HEK293 (cell line): ENCODE measurements at regions not wholly inside any gene's neighbourhood (a gene's known extent, or its start where the extent isn't known, plus 50 kb on each side); places are given as distances from the start of the nearest gene placed in this dataset.

Experiments
- CTCF ChIA-PET: fragments of 350-600 bp; formaldehyde crosslinking; extraction: SDS; loops from one replicate; lab custom pipeline; 2021; ENCODE audit warnings: antibody characterized with exemption; lab: Yijun Ruan, JAX
- POLR2A ChIA-PET: fragments of 300-600 bp; formaldehyde crosslinking; extraction: SDS; loops from one replicate; lab custom pipeline; 2020; ENCODE audit warnings: antibody characterized with exemption, inconsistent platforms; lab: Yijun Ruan, JAX
- H3K27ac ChIP-seq: fragments of 200-500 bp; sonication (Bioruptor generic); 2 replicates; pipeline ENCODE4 v1.5.1; 2014; ENCODE audit warnings: low read depth, low read length, control low read depth, inconsistent platforms; ENCODE audit errors: extremely low read depth
- H3K36me3 ChIP-seq, 2 experiments: fragments of 200-500 bp in 1 of 2; sonication (Bioruptor generic) in 1 of 2; 1 replicate in 1 of 2; 2 replicates in 1 of 2; pipeline ENCODE4 v1.5.1; 2014 to 2017; ENCODE audit warnings: inconsistent platforms in 2 of 2, low read length in 2 of 2; ENCODE audit not compliant: control insufficient read depth in 2 of 2, insufficient read depth in 1 of 2
- H3K4me1 ChIP-seq: fragments of 200-500 bp; sonication (Bioruptor generic); 2 replicates; pipeline ENCODE4 v1.5.1; 2014; ENCODE audit warnings: mild to moderate bottlenecking, low read length, inconsistent platforms; ENCODE audit not compliant: control insufficient read depth, insufficient read depth
- H3K4me3 ChIP-seq: 2 replicates; pipeline ENCODE4 v1.5.1; 2011; ENCODE audit warnings: low read depth, mild to moderate bottlenecking, control low read depth, low read length, moderate library complexity
- H3K9me3 ChIP-seq: fragments of 200-500 bp; sonication (Bioruptor generic); 2 replicates; pipeline ENCODE4 v1.5.1; 2014; ENCODE audit warnings: low read depth, low read length, inconsistent platforms; ENCODE audit not compliant: control insufficient read depth, insufficient read depth
- HOXD13 ChIP-seq: sonication (generic); formaldehyde crosslinking; IDR thresholded peaks from 2 replicates; pipeline ENCODE4 v1.8.0; 2022; ENCODE audit warnings: missing genetic modification reagents, borderline replicate concordance
- KLF10 ChIP-seq: fragments of 450-650 bp; IDR thresholded peaks from 2 replicates; pipeline ENCODE4 v1.5.1; 2018; ENCODE audit warnings: missing biosample characterization, mild to moderate bottlenecking, missing genetic modification characterization
- YY2 ChIP-seq: fragments of 450-650 bp; formaldehyde crosslinking; IDR thresholded peaks from 2 replicates; pipeline ENCODE4 v1.5.1; 2016; ENCODE audit warnings: missing biosample characterization, missing genetic modification characterization
- ZBTB1 ChIP-seq: fragments of 450-650 bp; formaldehyde crosslinking; IDR thresholded peaks from 2 replicates; pipeline ENCODE4 v1.5.1; 2016; ENCODE audit warnings: missing biosample characterization, missing genetic modification characterization
- ZBTB21 ChIP-seq: fragments of 450-650 bp; formaldehyde crosslinking; IDR thresholded peaks from 2 replicates; pipeline ENCODE4 v1.5.1; 2017; ENCODE audit warnings: missing biosample characterization, missing genetic modification characterization
- ZFP3 ChIP-seq: fragments of 450-650 bp; formaldehyde crosslinking; IDR thresholded peaks from 2 replicates; pipeline ENCODE4 v1.5.1; 2016; ENCODE audit warnings: low read depth, missing biosample characterization, missing genetic modification characterization
- ZFP37 ChIP-seq: fragments of 450-650 bp; formaldehyde crosslinking; IDR thresholded peaks from 2 replicates; pipeline ENCODE4 v1.5.1; 2016; ENCODE audit warnings: missing biosample characterization, missing genetic modification characterization
- ZNF157 ChIP-seq: fragments of 450-650 bp; formaldehyde crosslinking; IDR thresholded peaks from 2 replicates; pipeline ENCODE4 v1.5.1; 2016; ENCODE audit warnings: missing biosample characterization, missing genetic modification characterization
- ZNF214 ChIP-seq: fragments of 450-650 bp; formaldehyde crosslinking; IDR thresholded peaks from 2 replicates; pipeline ENCODE4 v1.5.1; 2017; ENCODE audit warnings: missing biosample characterization, mild to moderate bottlenecking, missing genetic modification characterization, borderline replicate concordance
- ZNF223 ChIP-seq: fragments of 450-650 bp; formaldehyde crosslinking; IDR thresholded peaks from 2 replicates; pipeline ENCODE4 v1.5.1; 2016; ENCODE audit warnings: missing biosample characterization, missing genetic modification characterization
- ZNF248 ChIP-seq: fragments of 450-650 bp; formaldehyde crosslinking; IDR thresholded peaks from 2 replicates; pipeline ENCODE4 v1.5.1; 2017; ENCODE audit warnings: missing biosample characterization, missing genetic modification characterization
- ZNF423 ChIP-seq: fragments of 450-650 bp; formaldehyde crosslinking; IDR thresholded peaks from 2 replicates; pipeline ENCODE4 v1.5.1; 2016; ENCODE audit warnings: missing biosample characterization, missing genetic modification characterization
- ZNF514 ChIP-seq: fragments of 450-650 bp; formaldehyde crosslinking; IDR thresholded peaks from 2 replicates; pipeline ENCODE4 v1.5.1; 2016; ENCODE audit warnings: missing biosample characterization, missing genetic modification characterization
- ZNF530 ChIP-seq: fragments of 450-650 bp; formaldehyde crosslinking; IDR thresholded peaks from 2 replicates; pipeline ENCODE4 v1.5.1; 2016; ENCODE audit warnings: low read depth, missing biosample characterization, missing genetic modification characterization
- ZNF560 ChIP-seq: fragments of 450-650 bp; formaldehyde crosslinking; IDR thresholded peaks from 2 replicates; pipeline ENCODE4 v1.5.1; 2017; ENCODE audit warnings: missing biosample characterization, missing genetic modification characterization, borderline replicate concordance
- ZNF561 ChIP-seq: fragments of 450-650 bp; IDR thresholded peaks from 2 replicates; pipeline ENCODE4 v1.5.1; 2018; ENCODE audit warnings: missing biosample characterization, missing genetic modification characterization, borderline replicate concordance
- ZNF629 ChIP-seq: fragments of 450-650 bp; formaldehyde crosslinking; IDR thresholded peaks from 2 replicates; pipeline ENCODE4 v1.5.1; 2017; ENCODE audit warnings: missing biosample characterization, missing genetic modification characterization
- ZNF670 ChIP-seq: fragments of 450-650 bp; formaldehyde crosslinking; IDR thresholded peaks from 2 replicates; pipeline ENCODE4 v1.5.1; 2016; ENCODE audit warnings: missing biosample characterization, missing genetic modification characterization, low read depth
- ZNF830 ChIP-seq: fragments of 450-650 bp; IDR thresholded peaks from 2 replicates; pipeline ENCODE4 v1.5.0; 2018; ENCODE audit warnings: missing biosample characterization, missing genetic modification characterization, low read depth, mild to moderate bottlenecking, moderate library complexity
- ZNF837 ChIP-seq: fragments of 450-650 bp; formaldehyde crosslinking; IDR thresholded peaks from 2 replicates; pipeline ENCODE4 v1.5.1; 2016; ENCODE audit warnings: missing biosample characterization, missing genetic modification characterization
- TF ChIP-seq, protein P1 (sequence below): fragments of 450-650 bp; formaldehyde crosslinking; IDR thresholded peaks from 2 replicates; pipeline ENCODE4 v1.5.1; 2017; ENCODE audit warnings: missing biosample characterization, missing genetic modification characterization
- TF ChIP-seq, protein P2 (sequence below): fragments of 450-650 bp; formaldehyde crosslinking; IDR thresholded peaks from 2 replicates; pipeline ENCODE4 v1.5.1; 2016; ENCODE audit warnings: missing biosample characterization, missing genetic modification characterization
- TF ChIP-seq, protein P3 (sequence below): fragments of 450-650 bp; formaldehyde crosslinking; IDR thresholded peaks from 2 replicates; pipeline ENCODE4 v1.5.1; 2016; ENCODE audit warnings: missing biosample characterization, missing genetic modification characterization

DNA sequence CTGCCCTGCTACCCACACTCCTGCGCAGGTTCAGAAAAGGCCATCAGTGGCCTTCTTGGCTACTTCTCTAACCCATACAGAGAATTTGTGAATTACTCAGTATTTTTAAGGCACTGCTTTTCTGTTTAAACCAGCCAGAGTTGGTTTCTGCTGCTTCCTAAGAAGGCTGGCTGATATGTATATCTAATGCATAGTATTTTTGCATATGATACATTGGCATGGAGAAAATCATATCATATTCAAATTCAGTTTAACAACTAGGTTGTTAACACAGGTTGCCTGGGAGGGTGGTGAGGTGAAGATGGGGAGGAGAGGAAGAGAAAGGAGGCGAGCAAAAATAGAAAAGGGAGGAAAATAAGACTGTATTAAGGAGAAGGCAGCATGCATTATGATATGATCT is 132.8 kb upstream of the ADPGK start (continued):
- TF ChIP-seq, protein P1, sequence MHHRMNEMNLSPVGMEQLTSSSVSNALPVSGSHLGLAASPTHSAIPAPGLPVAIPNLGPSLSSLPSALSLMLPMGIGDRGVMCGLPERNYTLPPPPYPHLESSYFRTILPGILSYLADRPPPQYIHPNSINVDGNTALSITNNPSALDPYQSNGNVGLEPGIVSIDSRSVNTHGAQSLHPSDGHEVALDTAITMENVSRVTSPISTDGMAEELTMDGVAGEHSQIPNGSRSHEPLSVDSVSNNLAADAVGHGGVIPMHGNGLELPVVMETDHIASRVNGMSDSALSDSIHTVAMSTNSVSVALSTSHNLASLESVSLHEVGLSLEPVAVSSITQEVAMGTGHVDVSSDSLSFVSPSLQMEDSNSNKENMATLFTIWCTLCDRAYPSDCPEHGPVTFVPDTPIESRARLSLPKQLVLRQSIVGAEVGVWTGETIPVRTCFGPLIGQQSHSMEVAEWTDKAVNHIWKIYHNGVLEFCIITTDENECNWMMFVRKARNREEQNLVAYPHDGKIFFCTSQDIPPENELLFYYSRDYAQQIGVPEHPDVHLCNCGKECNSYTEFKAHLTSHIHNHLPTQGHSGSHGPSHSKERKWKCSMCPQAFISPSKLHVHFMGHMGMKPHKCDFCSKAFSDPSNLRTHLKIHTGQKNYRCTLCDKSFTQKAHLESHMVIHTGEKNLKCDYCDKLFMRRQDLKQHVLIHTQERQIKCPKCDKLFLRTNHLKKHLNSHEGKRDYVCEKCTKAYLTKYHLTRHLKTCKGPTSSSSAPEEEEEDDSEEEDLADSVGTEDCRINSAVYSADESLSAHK (tag by site-specific recombination): no peak
- no peak for TF ChIP-seq HOXD13 (CRISPR knock-in tag)

DNA sequence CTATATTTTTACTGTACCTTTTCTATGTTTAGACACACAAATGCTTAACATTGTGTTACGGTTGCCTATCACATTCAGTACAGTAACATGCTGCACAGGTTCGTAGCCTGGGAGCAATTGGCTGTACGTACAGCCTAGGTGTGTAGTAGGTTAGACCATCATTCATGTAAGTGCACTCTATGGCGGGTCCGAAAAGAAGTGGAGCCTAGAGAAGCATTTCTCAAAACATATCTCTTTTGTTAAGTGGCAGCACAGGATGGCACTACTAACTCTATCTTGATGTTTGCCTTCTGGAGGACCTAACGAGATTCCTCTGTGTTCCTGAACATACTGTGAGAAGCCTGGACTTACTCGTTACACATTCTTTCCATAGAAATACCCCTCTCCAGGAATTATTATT is 132.3 kb upstream of the ADPGK start:
- ChIA-PET POLR2A (no interaction called here), CTCF (no interaction called here)
- H3K27ac ChIP-seq: no peak overlapping the region; the same call in 1 of the 2 replicates
- H3K36me3 ChIP-seq: no peaks in the 10 kb centered on the region
- H3K4me1 ChIP-seq: peaks cover 8% of the 10 kb centered on the region
- no peak overlapping the region for H3K4me3 ChIP-seq
- no peaks in the 10 kb centered on the region for H3K9me3 ChIP-seq
- TF ChIP-seq ZNF830 (no peak), ZBTB21 (tag by site-specific recombination) (no peak), ZNF423 (tag by site-specific recombination) (no peak), ZBTB1 (no peak), ZNF514 (tag by site-specific recombination) (no peak), ZNF670 (tag by site-specific recombination) (no peak), ZNF530 (no peak), ZFP3 (tag by site-specific recombination) (no peak), ZNF214 (tag by site-specific recombination) (no peak)
- TF ChIP-seq, protein P2, sequence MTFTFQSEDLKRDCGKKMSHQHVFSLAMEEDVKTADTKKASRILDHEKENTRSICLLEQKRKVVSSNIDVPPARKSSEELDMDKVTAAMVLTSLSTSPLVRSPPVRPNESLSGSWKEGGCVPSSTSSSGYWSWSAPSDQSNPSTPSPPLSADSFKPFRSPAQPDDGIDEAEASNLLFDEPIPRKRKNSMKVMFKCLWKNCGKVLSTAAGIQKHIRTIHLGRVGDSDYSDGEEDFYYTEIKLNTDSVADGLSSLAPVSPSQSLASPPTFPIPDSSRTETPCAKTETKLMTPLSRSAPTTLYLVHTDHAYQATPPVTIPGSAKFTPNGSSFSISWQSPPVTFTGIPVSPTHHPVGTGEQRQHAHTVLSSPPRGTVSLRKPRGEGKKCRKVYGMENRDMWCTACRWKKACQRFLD (tag by site-specific recombination): no peak

DNA sequence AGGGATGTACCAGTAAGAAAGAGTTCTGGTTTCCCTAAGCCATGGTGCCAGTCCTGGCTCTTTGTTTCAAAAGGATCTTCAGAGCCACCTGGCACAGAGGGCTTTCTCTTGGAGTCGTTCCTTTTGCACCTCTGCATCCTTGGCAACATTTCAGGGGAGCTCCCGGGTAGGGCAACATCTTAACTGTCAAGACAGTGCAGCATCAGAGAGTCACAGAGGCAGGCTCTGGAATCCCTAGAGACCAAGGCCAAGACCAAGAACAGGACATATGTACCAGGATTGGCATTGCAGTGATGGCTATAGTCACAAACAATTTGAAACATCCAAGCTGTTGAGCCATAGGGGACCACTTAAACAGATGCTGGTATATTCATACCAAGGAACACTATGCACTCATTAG is 129.4 kb upstream of the ADPGK start:
- H3K4me1 ChIP-seq: peaks cover 12% of the 10 kb centered on the region
- ChIA-PET POLR2A (no interaction called here), CTCF (no interaction called here)
- no peak overlapping the region for H3K4me3 ChIP-seq
- no peaks in the 10 kb centered on the region for H3K36me3 ChIP-seq
- TF ChIP-seq ZNF629 (tag by site-specific recombination) (no peak), ZNF561 (tag by site-specific recombination) (no peak), ZNF423 (tag by site-specific recombination) (no peak), ZNF837 (tag by site-specific recombination) (no peak), KLF10 (no peak), ZBTB21 (tag by site-specific recombination) (no peak), ZNF560 (no peak), ZNF223 (no peak), YY2 (tag by site-specific recombination) (no peak), ZNF248 (tag by site-specific recombination) (no peak), ZNF157 (no peak), ZBTB1 (no peak), ZFP37 (no peak), ZFP3 (tag by site-specific recombination) (no peak)
- TF ChIP-seq, protein P3, sequence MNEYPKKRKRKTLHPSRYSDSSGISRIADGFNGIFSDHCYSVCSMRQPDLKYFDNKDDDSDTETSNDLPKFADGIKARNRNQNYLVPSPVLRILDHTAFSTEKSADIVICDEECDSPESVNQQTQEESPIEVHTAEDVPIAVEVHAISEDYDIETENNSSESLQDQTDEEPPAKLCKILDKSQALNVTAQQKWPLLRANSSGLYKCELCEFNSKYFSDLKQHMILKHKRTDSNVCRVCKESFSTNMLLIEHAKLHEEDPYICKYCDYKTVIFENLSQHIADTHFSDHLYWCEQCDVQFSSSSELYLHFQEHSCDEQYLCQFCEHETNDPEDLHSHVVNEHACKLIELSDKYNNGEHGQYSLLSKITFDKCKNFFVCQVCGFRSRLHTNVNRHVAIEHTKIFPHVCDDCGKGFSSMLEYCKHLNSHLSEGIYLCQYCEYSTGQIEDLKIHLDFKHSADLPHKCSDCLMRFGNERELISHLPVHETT: no peak
- H3K9me3 ChIP-seq: no peaks in the 10 kb centered on the region
- no peak overlapping the region for H3K27ac ChIP-seq
